Stomach (tissue), 8 donors: ENCODE measurements at regions not wholly inside any gene's neighbourhood (a gene's known extent, or its start where the extent isn't known, plus 50 kb on each side); places are given as distances from the start of the nearest gene placed in this dataset.

Experiments used
- DNase-seq, 2 donors: peaks; one replicate each; pipeline versions ENCODE4 v3.0.0 to v3.0.0-alpha.2; 2013 to 2019
- H3K27ac ChIP-seq, 5 donors: fragments of 200-600 bp in 4 of 5; sonication (generic) in 4 of 5; one replicate each; pipeline ENCODE4 v1.5.1; 2013 to 2019; ENCODE audit warnings: mild to moderate bottlenecking in 1 of 5, moderate library complexity in 1 of 5
- H3K27me3 ChIP-seq, 3 donors: fragments of 200-600 bp; sonication (generic); one replicate each; pipeline ENCODE4 v1.5.1; 2017 to 2019; ENCODE audit warnings: mixed run types in 1 of 3
- H3K36me3 ChIP-seq, 4 donors: fragments of 200-600 bp; sonication (generic); 1 replicate in 3 of 4; 2 replicates in 1 of 4; pipeline ENCODE4 v1.5.1; 2016 to 2019
- H3K4me1 ChIP-seq, 4 donors: fragments of 200-600 bp; sonication (generic); one replicate each; pipeline ENCODE4 v1.5.1; 2016 to 2019
- H3K4me3 ChIP-seq, 4 donors: fragments of 200-600 bp; sonication (generic) in 3 of 4; one replicate each; pipeline ENCODE4 v1.5.1; 2016 to 2019; ENCODE audit warnings: mild to moderate bottlenecking in 1 of 4
- H3K9me3 ChIP-seq, 4 donors: fragments of 200-600 bp; sonication (generic); one replicate each; pipeline ENCODE4 v1.5.1; 2016 to 2019
- CTCF ChIP-seq, 7 experiments: fragments of 450-650 bp in 4 of 7; fragments of 200-600 bp in 3 of 7; sonication (generic) in 3 of 7; IDR thresholded peaks; one replicate each; pipeline ENCODE4 v1.5.1; 2016 to 2019; ENCODE audit warnings: antibody characterized with exemption in 7 of 7, control low read depth in 2 of 7, mild to moderate bottlenecking in 1 of 7
- EP300 ChIP-seq: sonication (generic); formaldehyde crosslinking; IDR thresholded peaks from one replicate; pipeline ENCODE4 v1.6.1; 2017; ENCODE audit warnings: antibody characterized with exemption
- POLR2A ChIP-seq, 4 donors: fragments of 450-650 bp; IDR thresholded peaks; one replicate each; pipeline ENCODE4 v1.6.1; 2016; ENCODE audit warnings: antibody characterized with exemption in 4 of 4, control low read depth in 2 of 4, mild to moderate bottlenecking in 1 of 4, moderate library complexity in 1 of 4
- POLR2AphosphoS5 ChIP-seq, 3 donors: sonication (generic); formaldehyde crosslinking; IDR thresholded peaks; one replicate each; pipeline ENCODE4 v1.6.1; 2016; ENCODE audit warnings: antibody characterized with exemption in 3 of 3
- WGBS, 5 donors: extraction: QIAGEN DNeasy Blood & Tissue Kit in 3 of 5; methylation state at CpG; one replicate each; pipeline versions ENCODE4 v1.1.5 to v1.1.7; 2013 to 2018; 5-methylcytosine and 5-hydroxymethylcytosine counted together
- intact Hi-C: fragments of 100-400 bp; cut with DNase I; formaldehyde crosslinking; loops from one replicate; pipeline ENCODE4 v1.15.1; 2023; ENCODE audit warnings: low total_unique reads
- donor health status: healthy with polysubstance abuse.
- donor health status: Bipolar disorder and iron deficiency.
- donor health status: healthy.

DNA sequence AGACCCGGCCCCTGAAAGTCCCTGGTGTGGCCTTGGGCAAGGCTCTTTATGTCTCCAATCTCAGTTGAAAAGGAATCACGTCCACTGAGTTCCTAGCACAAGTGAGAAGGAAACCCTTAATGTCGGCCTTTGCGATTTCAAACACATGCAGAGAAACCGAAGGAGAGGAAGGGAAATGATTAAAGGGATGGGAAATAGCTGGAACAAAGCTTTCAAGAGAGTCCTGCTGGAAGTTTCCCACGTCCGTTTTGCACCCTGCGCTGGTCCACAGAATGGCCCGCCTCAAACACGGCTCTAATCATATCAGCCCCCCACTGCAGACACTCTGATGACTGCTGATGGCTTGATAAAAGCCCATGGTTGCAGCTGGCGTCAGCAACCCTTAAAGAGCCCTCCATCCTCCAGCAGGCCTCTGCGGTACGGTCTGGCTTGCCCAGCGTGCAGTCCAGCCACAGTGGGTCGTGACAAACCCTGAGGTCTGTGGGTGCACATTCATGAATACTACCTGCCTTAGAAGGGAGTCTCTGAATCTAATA is 765.5 kb upstream of the EEF2KMT start:
- no peaks in the 10 kb centered on the region for H3K4me1 ChIP-seq
- intact Hi-C loops = no loop called here
- 63 to 71% (median 69%) methylated on average over 15 of the region's 15 CpGs for WGBS, 5 donors

DNA sequence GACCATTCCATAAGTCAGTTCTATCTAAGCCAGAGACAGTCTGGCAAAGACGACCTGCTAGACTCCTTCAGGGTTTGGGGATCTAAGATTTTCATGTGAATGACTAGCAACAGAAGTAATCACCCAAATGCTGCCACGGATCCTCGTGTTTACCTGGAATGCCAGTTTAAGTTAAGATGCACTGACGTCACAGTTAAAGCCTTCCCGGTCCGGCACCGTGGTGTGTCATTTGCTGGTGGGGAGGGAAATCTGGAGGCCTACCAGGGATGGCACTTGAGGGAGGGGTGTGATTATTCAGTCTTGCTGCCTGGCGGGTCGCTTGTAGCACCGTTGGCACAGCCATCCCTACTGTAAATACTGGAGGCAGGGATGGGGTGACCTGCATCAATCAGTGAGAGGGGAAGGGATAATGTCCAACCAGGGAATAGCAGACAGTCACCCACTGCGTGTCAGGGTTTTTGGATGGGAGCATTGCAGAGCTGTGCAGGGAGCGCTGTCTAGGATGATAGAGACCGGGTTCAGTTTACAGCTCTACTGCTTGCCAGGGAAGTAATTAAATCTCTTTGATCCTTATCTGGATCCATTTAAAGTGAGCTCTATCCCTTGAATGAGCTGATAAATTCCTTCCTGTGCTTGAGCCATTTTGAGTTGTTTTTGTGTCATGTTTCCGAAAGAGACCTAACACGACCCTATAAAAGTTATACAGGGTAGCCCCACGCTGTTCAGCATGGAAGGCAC is 764.7 kb upstream of the EEF2KMT start:
- Histone ChIP-seq H3K36me3 (no peaks in the 10 kb centered on the region), H3K4me3 (no peak overlapping the region), H3K9me3 (peaks cover 0 to 13% (median 0%) of the 10 kb centered on the region in 4 donors), H3K27ac (no peak overlapping the region), H3K27me3 (no peaks in the 10 kb centered on the region), H3K4me1 (no peaks in the 10 kb centered on the region)
- no peak for TF ChIP-seq CTCF (IDR thresholded peaks at IDR 0.05)
- no peak for TF ChIP-seq POLR2A (IDR thresholded peaks at IDR 0.05)
- TF ChIP-seq EP300 = no peak
- no peak for TF ChIP-seq POLR2AphosphoS5 (IDR thresholded peaks at IDR 0.05)
- 63 to 68% (median 65%) methylated on average over 13 to 16 of the region's 16 CpGs for WGBS, 5 donors
- intact Hi-C loops = no loop called here
- DNase-seq = no peak

More for the DNA sequence above, 765.5 kb upstream of the EEF2KMT start:
- H3K9me3 ChIP-seq = peaks cover 0 to 13% (median 1%) of the 10 kb centered on the region in 4 donors
- TF ChIP-seq CTCF (IDR thresholded peaks at IDR 0.05) (no peak), POLR2AphosphoS5 (IDR thresholded peaks at IDR 0.05) (no peak)
- no peak for DNase-seq
- H3K4me3 ChIP-seq = no peak overlapping the region
- H3K36me3 ChIP-seq = no peaks in the 10 kb centered on the region
- H3K27me3 ChIP-seq = no peaks in the 10 kb centered on the region
- H3K27ac ChIP-seq = no peak overlapping the region

DNA sequence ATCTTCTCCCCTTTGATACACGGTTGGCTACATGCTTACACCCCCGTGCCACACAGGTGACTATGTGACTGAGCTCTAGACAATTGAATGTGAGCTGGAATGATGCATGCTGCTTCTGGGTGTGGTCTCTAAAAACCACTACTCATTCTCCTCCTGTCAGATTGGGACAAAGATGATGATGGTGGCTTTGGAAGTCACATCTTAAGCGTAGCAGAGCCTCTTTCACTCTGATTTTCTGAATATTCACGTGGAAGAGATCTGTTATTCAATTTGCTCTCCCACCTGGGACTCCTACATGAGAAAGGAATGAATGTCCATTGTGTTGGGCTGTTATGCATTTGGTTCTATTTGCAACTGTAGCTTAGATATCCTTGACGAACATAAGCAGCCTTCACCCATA is 763.6 kb upstream of the EEF2KMT start:
- WGBS, 5 donors = 46 to 63% (median 53%) methylated on average over 4 to 5 of the region's 5 CpGs
- H3K36me3 ChIP-seq = no peaks in the 10 kb centered on the region
- intact Hi-C loops = no loop called here
- H3K27ac ChIP-seq = no peak overlapping the region
- H3K4me1 ChIP-seq = no peaks in the 10 kb centered on the region
- no peaks in the 10 kb centered on the region for H3K27me3 ChIP-seq
- no peak for TF ChIP-seq POLR2AphosphoS5 (IDR thresholded peaks at IDR 0.05)
- H3K4me3 ChIP-seq = no peak overlapping the region
- peaks cover 0 to 13% (median 0%) of the 10 kb centered on the region in 4 donors for H3K9me3 ChIP-seq
- DNase-seq = no peak

- H3K4me3 ChIP-seq = no peak overlapping the region
- TF ChIP-seq POLR2AphosphoS5 (IDR thresholded peaks at IDR 0.05) (no peak), EP300 (no peak), CTCF (IDR thresholded peaks at IDR 0.05) (no peak), POLR2A (IDR thresholded peaks at IDR 0.05) (no peak)
- no peak for DNase-seq
- no peaks in the 10 kb centered on the region for H3K9me3 ChIP-seq
- no peaks in the 10 kb centered on the region for H3K4me1 ChIP-seq
- intact Hi-C loops = no loop called here
- no peaks in the 10 kb centered on the region for H3K36me3 ChIP-seq
- WGBS, 5 donors = 21 to 38% (median 26%) methylated on average over 4 of the region's 4 CpGs
- H3K27me3 ChIP-seq = no peaks in the 10 kb centered on the region
- no peak overlapping the region for H3K27ac ChIP-seq
Measured at GRCh38 chr16:5858180-5858579, 760.6 kb upstream of the EEF2KMT start.

DNA sequence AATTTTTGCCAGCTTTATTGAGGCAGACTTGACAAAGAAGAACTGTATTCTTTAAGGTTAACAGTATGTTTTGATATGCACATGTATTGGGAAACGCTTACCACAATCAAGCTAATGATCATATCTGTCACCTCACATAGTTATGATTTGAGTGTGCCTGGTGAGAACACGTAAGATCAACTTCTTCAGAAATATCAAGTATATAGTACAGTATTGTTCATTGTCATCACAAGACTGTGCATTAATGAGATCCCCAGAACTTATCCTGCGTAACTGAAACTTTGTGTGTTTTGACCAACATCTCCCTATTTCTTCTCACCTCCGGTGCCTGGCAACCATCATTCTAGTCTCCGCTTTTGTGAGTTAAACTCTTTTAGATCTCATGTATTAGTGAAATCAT is 756.4 kb upstream of the EEF2KMT start:
- 69 to 89% (median 76%) methylated on average over 5 of the region's 5 CpGs for WGBS, 5 donors
- no peak for DNase-seq
- Histone ChIP-seq H3K4me1 (no peaks in the 10 kb centered on the region), H3K27ac (no peak overlapping the region), H3K4me3 (no peak overlapping the region), H3K36me3 (no peaks in the 10 kb centered on the region), H3K9me3 (peaks cover 0 to 7% (median 0%) of the 10 kb centered on the region in 4 donors), H3K27me3 (no peaks in the 10 kb centered on the region)
- TF ChIP-seq POLR2AphosphoS5 (IDR thresholded peaks at IDR 0.05) (no peak), EP300 (no peak), CTCF (IDR thresholded peaks at IDR 0.05) (no peak), POLR2A (IDR thresholded peaks at IDR 0.05) (no peak)
- intact Hi-C loops = no loop called here
